ENCODE measurements at regions not wholly inside any gene's neighbourhood (a gene's known extent, or its start where the extent isn't known, plus 50 kb on each side); places are given as distances from the start of the nearest gene placed in this dataset.

- H3K27me3 Mint-ChIP-seq, result no peaks in the 10 kb centered on the region
- H3K9me3 ChIP-seq (ENCODE audit: control insufficient read depth, low read length, poor library complexity, severe bottlenecking), result no peaks in the 10 kb centered on the region
- H3K4me1 Mint-ChIP-seq, result no peaks in the 10 kb centered on the region
- no peak overlapping the region for H3K4me3 Mint-ChIP-seq
- no peak overlapping the region for H3K27ac Mint-ChIP-seq
- H3K36me3 Mint-ChIP-seq (ENCODE audit: low read depth), result no peaks in the 10 kb centered on the region
- DNase-seq (no peak), ATAC-seq (no peak)
Observed at GRCh38 chr17:77506371-77506991, 365.7 kb downstream of the SEC14L1 start.

- no peak overlapping the region for H3K27ac Mint-ChIP-seq
- H3K4me1 Mint-ChIP-seq, result no peaks in the 10 kb centered on the region
- H3K4me3 Mint-ChIP-seq, result no peak overlapping the region
- no peaks in the 10 kb centered on the region for H3K27me3 Mint-ChIP-seq
- ATAC-seq (no peak), DNase-seq (no peak)
- H3K36me3 Mint-ChIP-seq (ENCODE audit: low read depth), result no peaks in the 10 kb centered on the region
- no peaks in the 10 kb centered on the region for H3K9me3 ChIP-seq (ENCODE audit: control insufficient read depth, low read length, poor library complexity, severe bottlenecking)
Observed at GRCh38 chr17:77507111-77507885, 366.5 kb downstream of the SEC14L1 start.

GRCh38 chr17:77508047-77508715 lies 367.4 kb downstream of the SEC14L1 start:
- Mint-ChIP-seq H3K4me1 (no peaks in the 10 kb centered on the region), H3K4me3 (no peak overlapping the region), H3K27me3 (no peaks in the 10 kb centered on the region), H3K36me3 (ENCODE audit: low read depth) (no peaks in the 10 kb centered on the region), H3K27ac (no peak overlapping the region)
- DNase-seq (no peak), ATAC-seq (no peak)
- H3K9me3 ChIP-seq (ENCODE audit: control insufficient read depth, low read length, poor library complexity, severe bottlenecking), result no peaks in the 10 kb centered on the region

GRCh38 chr17:77509089-77509488 lies 368.3 kb downstream of the SEC14L1 start:
- no peaks in the 10 kb centered on the region for H3K27me3 Mint-ChIP-seq
- no peaks in the 10 kb centered on the region for H3K9me3 ChIP-seq (ENCODE audit: control insufficient read depth, low read length, poor library complexity, severe bottlenecking)
- ATAC-seq, result no peak
- no peaks in the 10 kb centered on the region for H3K36me3 Mint-ChIP-seq (ENCODE audit: low read depth)
- H3K27ac Mint-ChIP-seq, result no peak overlapping the region
- H3K4me1 Mint-ChIP-seq, result no peaks in the 10 kb centered on the region
- no peak for DNase-seq
- H3K4me3 Mint-ChIP-seq, result no peak overlapping the region

- Mint-ChIP-seq H3K27ac (no peak overlapping the region), H3K4me1 (no peaks in the 10 kb centered on the region), H3K4me3 (no peak overlapping the region), H3K27me3 (no peaks in the 10 kb centered on the region), H3K36me3 (ENCODE audit: low read depth) (no peaks in the 10 kb centered on the region)
- DNase-seq, result no peak
- ATAC-seq, result no peak
- no peaks in the 10 kb centered on the region for H3K9me3 ChIP-seq (ENCODE audit: control insufficient read depth, low read length, poor library complexity, severe bottlenecking)
Observed at GRCh38 chr17:77509599-77509998, 368.8 kb downstream of the SEC14L1 start.

- no peak overlapping the region for H3K4me3 Mint-ChIP-seq
- DNase-seq (no peak), ATAC-seq (no peak)
- H3K36me3 Mint-ChIP-seq (ENCODE audit: low read depth), result no peaks in the 10 kb centered on the region
- no peaks in the 10 kb centered on the region for H3K27me3 Mint-ChIP-seq
- no peaks in the 10 kb centered on the region for H3K9me3 ChIP-seq (ENCODE audit: control insufficient read depth, low read length, poor library complexity, severe bottlenecking)
- no peak overlapping the region for H3K27ac Mint-ChIP-seq
- no peaks in the 10 kb centered on the region for H3K4me1 Mint-ChIP-seq
Observed at GRCh38 chr17:77510133-77510796, 369.5 kb downstream of the SEC14L1 start.

GRCh38 chr17:77511514-77512061 lies 370.8 kb downstream of the SEC14L1 start:
- Mint-ChIP-seq H3K4me3 (no peak overlapping the region), H3K4me1 (no peaks in the 10 kb centered on the region), H3K27me3 (no peaks in the 10 kb centered on the region), H3K36me3 (ENCODE audit: low read depth) (no peaks in the 10 kb centered on the region), H3K27ac (no peak overlapping the region)
- ATAC-seq (no peak), DNase-seq (no peak)
- H3K9me3 ChIP-seq (ENCODE audit: control insufficient read depth, low read length, poor library complexity, severe bottlenecking), result no peaks in the 10 kb centered on the region

GRCh38 chr17:77512062-77512946 lies 371.5 kb downstream of the SEC14L1 start:
- DNase-seq (no peak), ATAC-seq (no peak)
- Mint-ChIP-seq H3K36me3 (ENCODE audit: low read depth) (no peaks in the 10 kb centered on the region), H3K27me3 (no peaks in the 10 kb centered on the region), H3K4me3 (no peak overlapping the region), H3K27ac (no peak overlapping the region), H3K4me1 (no peaks in the 10 kb centered on the region)
- H3K9me3 ChIP-seq (ENCODE audit: control insufficient read depth, low read length, poor library complexity, severe bottlenecking), result no peaks in the 10 kb centered on the region

- Mint-ChIP-seq H3K4me3 (no peak overlapping the region), H3K4me1 (no peaks in the 10 kb centered on the region), H3K36me3 (ENCODE audit: low read depth) (no peaks in the 10 kb centered on the region), H3K27ac (no peak overlapping the region), H3K27me3 (no peaks in the 10 kb centered on the region)
- DNase-seq, result no peak
- H3K9me3 ChIP-seq (ENCODE audit: control insufficient read depth, low read length, poor library complexity, severe bottlenecking), result no peaks in the 10 kb centered on the region
- ATAC-seq, result no peak
Observed at GRCh38 chr17:77513045-77513444, 372.3 kb downstream of the SEC14L1 start.

GRCh38 chr17:77515227-77515626 lies 374.5 kb downstream of the SEC14L1 start:
- no peaks in the 10 kb centered on the region for H3K27me3 Mint-ChIP-seq
- no peak overlapping the region for H3K4me3 Mint-ChIP-seq
- no peak overlapping the region for H3K27ac Mint-ChIP-seq
- no peaks in the 10 kb centered on the region for H3K4me1 Mint-ChIP-seq
- no peaks in the 10 kb centered on the region for H3K9me3 ChIP-seq (ENCODE audit: control insufficient read depth, low read length, poor library complexity, severe bottlenecking)
- ATAC-seq (no peak), DNase-seq (no peak)
- no peaks in the 10 kb centered on the region for H3K36me3 Mint-ChIP-seq (ENCODE audit: low read depth)

GRCh38 chr17:77516902-77517301 lies 376.1 kb downstream of the SEC14L1 start:
- Mint-ChIP-seq H3K27me3 (no peaks in the 10 kb centered on the region), H3K36me3 (ENCODE audit: low read depth) (no peaks in the 10 kb centered on the region), H3K27ac (no peak overlapping the region), H3K4me3 (no peak overlapping the region), H3K4me1 (no peaks in the 10 kb centered on the region)
- ATAC-seq (peak; percentile 78), DNase-seq (no peak)
- H3K9me3 ChIP-seq (ENCODE audit: control insufficient read depth, low read length, poor library complexity, severe bottlenecking), result no peaks in the 10 kb centered on the region

GRCh38 chr17:77521076-77521475 lies 380.3 kb downstream of the SEC14L1 start:
- no peaks in the 10 kb centered on the region for H3K9me3 ChIP-seq (ENCODE audit: control insufficient read depth, low read length, poor library complexity, severe bottlenecking)
- Mint-ChIP-seq H3K4me1 (no peaks in the 10 kb centered on the region), H3K27ac (no peak overlapping the region), H3K36me3 (ENCODE audit: low read depth) (no peaks in the 10 kb centered on the region), H3K27me3 (peaks cover 6% of the 10 kb centered on the region), H3K4me3 (no peak overlapping the region)
- ATAC-seq (no peak), DNase-seq (no peak)
